ENCODE measurements at regions not wholly inside any gene's neighbourhood (a gene's known extent, or its start where the extent isn't known, plus 50 kb on each side); places are given as distances from the start of the nearest gene placed in this dataset.

- TF ChIP-seq PATZ1 (CRISPR knock-in tag; IDR thresholded peaks at IDR 0.05; ENCODE audit: borderline replicate concordance) (no peak), BACH2 (CRISPR knock-in tag; IDR thresholded peaks at IDR 0.05; ENCODE audit: borderline replicate concordance) (no peak)
These were observed 145.6 kb downstream of the NSG2 start (continued) for GRCh38 chr5:174191076-174191475.

- ATAC-seq, result no peak
- TF ChIP-seq ZNF565 (CRISPR knock-in tag; conservative IDR thresholded peaks at IDR 0.05; ENCODE audit: low read depth) (no peak), ZNF8 (CRISPR knock-in tag; IDR thresholded peaks at IDR 0.05) (no peak), SNAI2 (CRISPR knock-in tag; IDR thresholded peaks at IDR 0.05) (no peak), BACH2 (CRISPR knock-in tag; IDR thresholded peaks at IDR 0.05; ENCODE audit: borderline replicate concordance) (no peak), CREB5 (CRISPR knock-in tag; IDR thresholded peaks at IDR 0.05; ENCODE audit: low read depth) (no peak), CSDC2 (CRISPR knock-in tag; IDR thresholded peaks at IDR 0.05) (no peak)
These were observed 146.5 kb downstream of the NSG2 start for GRCh38 chr5:174191850-174192655.

GRCh38 chr5:174192901-174193300, 147.4 kb downstream of the NSG2 start:
- TF ChIP-seq TOX (CRISPR knock-in tag; IDR thresholded peaks at IDR 0.05; ENCODE audit: borderline replicate concordance), result no peak
- ATAC-seq, result no peak

- TF ChIP-seq CSDC2 (CRISPR knock-in tag; IDR thresholded peaks at IDR 0.05) (no peak), TSHZ2 (CRISPR knock-in tag; IDR thresholded peaks at IDR 0.05) (no peak), GLIS3 (CRISPR knock-in tag; IDR thresholded peaks at IDR 0.05) (no peak), CREB5 (CRISPR knock-in tag; IDR thresholded peaks at IDR 0.05; ENCODE audit: low read depth) (no peak), ZNF565 (CRISPR knock-in tag; conservative IDR thresholded peaks at IDR 0.05; ENCODE audit: low read depth) (no peak), ZC3H10 (CRISPR knock-in tag; IDR thresholded peaks at IDR 0.05) (no peak), OSR1 (CRISPR knock-in tag; IDR thresholded peaks at IDR 0.05) (no peak), TCF4 (CRISPR knock-in tag; IDR thresholded peaks at IDR 0.05; ENCODE audit: borderline replicate concordance) (no peak), SNAI2 (CRISPR knock-in tag; IDR thresholded peaks at IDR 0.05) (no peak), ESRRG (CRISPR knock-in tag; IDR thresholded peaks at IDR 0.05) (no peak), ZNF8 (CRISPR knock-in tag; IDR thresholded peaks at IDR 0.05) (no peak), ISL1 (CRISPR knock-in tag; IDR thresholded peaks at IDR 0.05) (no peak), PPARA (CRISPR knock-in tag; IDR thresholded peaks at IDR 0.05; ENCODE audit: borderline replicate concordance) (no peak), ZFP3 (CRISPR knock-in tag; IDR thresholded peaks at IDR 0.05) (no peak), BACH2 (CRISPR knock-in tag; IDR thresholded peaks at IDR 0.05; ENCODE audit: borderline replicate concordance) (no peak), ZNF70 (CRISPR knock-in tag; IDR thresholded peaks at IDR 0.05) (no peak), ARNTL (CRISPR knock-in tag; IDR thresholded peaks at IDR 0.05; ENCODE audit: borderline replicate concordance, low read depth) (no peak)
- no peak for ATAC-seq
These were observed 150.0 kb downstream of the NSG2 start for GRCh38 chr5:174195517-174195916.

GRCh38 chr5:174197929-174198328, 152.4 kb downstream of the NSG2 start:
- no peak for ATAC-seq
- no peak for TF ChIP-seq ZNF565 (CRISPR knock-in tag; conservative IDR thresholded peaks at IDR 0.05; ENCODE audit: low read depth)
- no peak for TF ChIP-seq BACH2 (CRISPR knock-in tag; IDR thresholded peaks at IDR 0.05; ENCODE audit: borderline replicate concordance)
- TF ChIP-seq POU6F1 (CRISPR knock-in tag; IDR thresholded peaks at IDR 0.05; ENCODE audit: borderline replicate concordance, low read depth), result no peak
- no peak for TF ChIP-seq CSDC2 (CRISPR knock-in tag; IDR thresholded peaks at IDR 0.05)
- no peak for TF ChIP-seq PPARA (CRISPR knock-in tag; IDR thresholded peaks at IDR 0.05; ENCODE audit: borderline replicate concordance)
- no peak for TF ChIP-seq ESRRG (CRISPR knock-in tag; IDR thresholded peaks at IDR 0.05)
- no peak for TF ChIP-seq TOX (CRISPR knock-in tag; IDR thresholded peaks at IDR 0.05; ENCODE audit: borderline replicate concordance)
- no peak for TF ChIP-seq ISL1 (CRISPR knock-in tag; IDR thresholded peaks at IDR 0.05)
- no peak for TF ChIP-seq GLIS3 (CRISPR knock-in tag; IDR thresholded peaks at IDR 0.05)
- TF ChIP-seq PATZ1 (CRISPR knock-in tag; IDR thresholded peaks at IDR 0.05; ENCODE audit: borderline replicate concordance), result no peak
- no peak for TF ChIP-seq TCF4 (CRISPR knock-in tag; IDR thresholded peaks at IDR 0.05; ENCODE audit: borderline replicate concordance)
- TF ChIP-seq RARB (CRISPR knock-in tag; IDR thresholded peaks at IDR 0.05), result no peak

All from SK-N-SH treated with all-trans-retinoic acid at 6 μM for 48 hours (cell line).